Putamen (tissue), 1 donor: ENCODE measurements at regions not wholly inside any gene's neighbourhood (a gene's known extent, or its start where the extent isn't known, plus 50 kb on each side); places are given as distances from the start of the nearest gene placed in this dataset.
"Not testable (repeated sequence)": the region's sequence is repeated elsewhere in the genome, so short reads cannot be mapped to it uniquely, and the experiment has no call there.

ENCODE experiments used
- DNase-seq: peaks from one replicate; pipeline ENCODE4 v3.0.0-alpha.2; 2016; ENCODE audit warnings: low spot score

DNA sequence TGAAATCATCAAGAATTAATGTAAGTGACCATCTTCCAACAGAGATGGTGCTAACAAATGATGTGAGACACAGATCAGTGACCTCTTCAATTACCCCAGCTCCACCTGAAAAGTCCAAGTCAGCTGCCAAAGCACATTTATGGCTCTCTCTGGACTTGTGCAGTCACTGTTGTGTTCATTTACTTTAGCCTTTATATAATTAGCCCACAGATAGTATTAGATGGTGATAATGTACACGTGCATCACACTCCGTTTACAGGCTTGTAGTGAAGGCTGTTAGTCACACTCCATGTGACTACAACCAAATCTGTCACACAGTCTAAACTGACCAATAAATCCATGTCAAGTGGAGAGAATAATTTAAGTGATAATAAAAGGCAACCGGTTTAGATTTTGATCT is 331.5 kb upstream of the IL12A start:
- DNase-seq: no peak

DNA sequence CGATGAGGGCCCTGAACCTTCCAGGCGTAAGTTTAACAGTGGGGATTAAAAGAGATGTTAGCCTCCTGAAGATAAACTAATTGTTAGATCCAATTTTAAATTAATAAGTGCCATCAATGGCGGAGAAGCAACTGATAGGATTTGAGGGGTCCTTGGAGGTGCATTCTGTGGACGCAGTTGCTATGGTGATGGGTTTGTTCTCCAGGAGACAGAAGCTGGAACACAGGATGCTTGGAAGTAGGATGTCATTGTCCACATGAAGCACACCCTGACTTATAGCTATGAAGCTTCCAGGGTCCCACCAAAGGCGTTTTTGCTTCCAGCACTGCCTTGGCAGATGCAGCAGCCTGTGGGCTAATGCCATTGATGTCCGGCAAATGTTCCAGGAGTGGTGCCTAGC is 331.0 kb upstream of the IL12A start:
- DNase-seq: no peak

DNA sequence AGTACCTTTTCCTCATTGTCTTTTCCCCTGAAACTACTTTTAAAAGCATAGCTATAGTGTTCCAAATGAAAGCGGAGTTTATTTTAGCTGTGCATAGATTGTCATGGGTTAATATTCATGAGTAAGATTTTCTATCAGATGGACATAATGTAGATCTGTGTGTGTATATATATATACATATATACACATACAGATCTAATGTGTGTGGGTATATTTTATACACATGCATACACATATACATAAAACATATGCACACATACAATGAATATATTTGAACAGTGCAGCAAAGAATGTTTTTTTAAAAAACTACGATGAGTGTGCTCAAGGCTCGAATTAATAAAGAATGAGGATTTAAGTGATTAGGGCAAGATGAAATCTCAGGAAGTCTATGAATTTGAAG is 328.3 kb upstream of the IL12A start:
- no peak for DNase-seq

DNA sequence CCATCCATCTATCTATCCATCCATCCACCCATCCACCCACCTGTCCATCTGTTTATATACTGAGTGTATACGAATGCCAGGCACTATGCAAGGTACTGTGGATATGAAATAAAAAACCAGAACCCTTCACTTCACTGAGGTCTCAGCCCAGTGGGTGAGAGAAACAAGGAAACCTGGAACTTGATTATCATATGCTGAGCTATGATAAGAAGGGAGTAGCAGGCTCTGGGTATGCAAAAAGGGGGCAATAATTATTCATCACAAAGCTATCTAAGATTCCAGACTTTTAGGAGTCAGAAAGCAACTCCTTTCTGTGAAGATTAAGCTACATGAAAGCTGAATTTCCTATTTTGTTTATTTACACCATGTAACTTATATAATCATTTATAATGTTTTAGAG is 327.7 kb upstream of the IL12A start:
- no peak for DNase-seq

DNA sequence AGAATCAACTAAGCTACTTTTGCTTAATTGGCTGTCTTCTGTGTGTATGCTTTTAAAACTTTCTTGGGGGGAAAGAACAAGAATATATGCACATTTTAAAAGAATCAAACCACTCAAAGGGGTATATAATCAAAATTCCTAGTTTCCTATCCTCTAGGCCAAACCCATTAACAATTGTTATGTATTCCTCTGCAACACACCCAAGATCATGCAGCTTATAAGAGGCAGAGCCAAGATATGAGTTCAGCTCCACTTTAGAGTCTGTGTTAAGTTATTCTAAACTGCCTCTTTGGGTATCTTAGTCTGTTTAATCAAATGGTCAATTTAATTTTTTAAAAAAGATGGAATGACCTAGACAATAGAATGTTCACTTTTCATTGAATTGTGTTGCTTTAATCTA is 326.1 kb upstream of the IL12A start:
- DNase-seq: no peak

DNA sequence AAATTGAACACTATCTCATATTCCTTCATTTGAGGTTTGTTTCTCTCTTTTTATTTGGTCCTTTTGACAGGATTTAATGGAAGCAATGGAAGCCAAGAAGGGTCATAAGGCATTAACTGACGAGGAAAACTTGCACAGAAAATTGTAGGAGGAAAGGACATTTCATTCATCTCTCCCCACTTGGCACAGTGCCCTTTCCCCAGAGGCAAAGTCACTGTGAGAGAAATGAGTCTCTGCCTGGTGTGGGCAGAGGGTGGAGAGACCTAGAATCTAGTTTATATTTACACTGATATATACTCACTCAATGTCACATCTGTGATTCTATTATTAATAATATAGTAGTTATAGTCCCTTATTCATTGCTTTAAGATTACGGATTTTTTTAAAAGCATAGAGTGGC is 324.6 kb upstream of the IL12A start:
- no peak for DNase-seq

DNA sequence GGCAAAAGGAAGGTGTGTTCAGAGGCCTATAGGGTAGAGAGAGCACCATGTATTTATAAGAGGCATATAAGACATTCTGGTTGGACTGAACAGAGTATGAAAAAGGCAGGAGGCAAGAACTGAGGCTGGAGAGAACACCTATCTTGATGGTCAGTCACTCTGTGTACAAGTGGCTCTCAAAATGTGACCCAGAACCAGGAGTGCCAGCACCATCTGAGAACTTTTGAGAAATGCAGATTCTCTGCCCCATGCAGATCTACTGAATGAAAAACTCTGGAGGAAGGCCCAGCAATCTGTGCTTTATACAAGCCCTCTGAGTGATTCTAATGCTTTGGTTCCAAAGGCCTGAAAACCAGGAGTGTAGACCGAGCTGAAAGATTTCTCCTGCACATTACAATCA is 324.0 kb upstream of the IL12A start:
- DNase-seq: no peak

DNA sequence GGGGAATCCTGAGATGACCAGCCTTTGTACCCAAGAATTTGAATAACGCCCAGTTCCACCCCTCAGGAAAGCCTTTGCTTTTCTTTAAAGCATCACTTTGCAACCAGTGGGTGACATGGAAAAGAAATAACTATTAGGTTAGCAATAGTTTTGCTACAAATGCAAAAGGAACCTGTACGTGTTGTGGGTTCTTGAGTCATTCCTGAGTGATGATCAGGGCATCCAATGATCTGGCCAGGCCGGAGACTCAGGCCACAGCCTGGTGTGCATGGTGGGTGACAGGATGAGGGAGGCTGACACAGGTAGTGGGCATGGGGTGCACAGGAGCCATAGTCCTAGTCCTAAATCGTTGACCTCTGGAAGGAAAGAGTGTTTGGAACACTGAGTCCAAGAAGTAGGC is 321.4 kb upstream of the IL12A start:
- no peak for DNase-seq

DNA sequence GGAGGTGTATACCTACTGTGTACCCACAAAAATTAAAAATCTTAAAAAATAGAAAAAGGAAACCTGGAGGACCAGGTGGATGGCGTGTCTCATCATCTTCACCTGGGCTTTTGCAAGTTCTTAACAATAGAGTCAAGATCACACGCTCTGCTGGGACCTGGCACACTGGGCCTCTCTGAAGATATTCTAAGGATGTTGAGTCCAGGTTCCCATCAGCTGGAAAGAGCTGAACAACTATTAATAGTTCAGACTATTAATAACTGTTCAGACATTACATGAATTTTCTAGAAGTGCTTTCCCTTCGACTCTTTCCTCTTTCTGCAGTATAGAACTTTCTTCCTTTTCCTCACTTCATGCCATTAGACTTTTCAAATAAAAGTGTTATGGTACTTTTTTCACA is 320.2 kb upstream of the IL12A start:
- no peak for DNase-seq

DNA sequence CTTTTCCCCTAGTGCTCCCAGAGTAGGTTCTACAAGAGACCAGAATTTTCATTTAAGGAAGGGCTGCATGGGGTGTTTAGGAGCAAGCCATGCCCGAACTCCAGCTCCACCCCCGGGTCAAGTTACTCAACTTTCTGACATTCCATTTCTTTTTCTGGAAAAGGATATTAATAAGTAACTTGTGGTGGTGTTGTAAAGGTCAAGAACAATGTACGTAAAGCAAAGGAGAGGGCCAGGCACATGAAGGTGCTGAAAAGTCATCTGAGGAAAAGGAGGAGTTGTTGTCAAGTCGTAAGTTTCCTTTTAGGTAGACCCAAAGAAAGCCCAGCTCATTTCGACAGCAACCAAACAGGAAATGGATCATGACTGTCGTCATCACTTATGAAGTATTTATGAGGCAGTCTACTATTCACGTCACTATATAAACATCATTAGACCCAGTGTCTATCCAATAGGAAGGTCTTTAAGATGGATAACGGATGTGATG is 319.6 kb upstream of the IL12A start:
- DNase-seq: no peak

DNA sequence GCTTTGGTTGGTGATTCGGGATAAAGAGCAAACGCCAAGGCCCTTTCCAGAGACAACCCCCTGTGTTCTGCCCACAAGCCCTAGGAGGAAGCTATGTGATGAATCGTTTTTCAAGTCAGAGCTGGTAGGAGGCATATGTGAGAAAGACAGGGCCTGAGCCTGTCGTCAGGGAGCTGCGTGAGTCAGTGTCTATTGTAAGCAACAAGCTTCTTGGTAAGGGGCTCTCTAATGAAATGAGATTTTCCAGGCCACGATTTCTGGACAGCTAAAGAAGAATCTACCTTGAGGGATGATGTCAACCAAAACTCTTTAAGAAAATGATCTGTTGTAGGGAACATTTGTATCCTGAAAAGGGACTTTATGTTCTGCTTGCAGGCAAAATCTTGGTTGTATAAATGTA is 318.9 kb upstream of the IL12A start:
- no peak for DNase-seq

DNA sequence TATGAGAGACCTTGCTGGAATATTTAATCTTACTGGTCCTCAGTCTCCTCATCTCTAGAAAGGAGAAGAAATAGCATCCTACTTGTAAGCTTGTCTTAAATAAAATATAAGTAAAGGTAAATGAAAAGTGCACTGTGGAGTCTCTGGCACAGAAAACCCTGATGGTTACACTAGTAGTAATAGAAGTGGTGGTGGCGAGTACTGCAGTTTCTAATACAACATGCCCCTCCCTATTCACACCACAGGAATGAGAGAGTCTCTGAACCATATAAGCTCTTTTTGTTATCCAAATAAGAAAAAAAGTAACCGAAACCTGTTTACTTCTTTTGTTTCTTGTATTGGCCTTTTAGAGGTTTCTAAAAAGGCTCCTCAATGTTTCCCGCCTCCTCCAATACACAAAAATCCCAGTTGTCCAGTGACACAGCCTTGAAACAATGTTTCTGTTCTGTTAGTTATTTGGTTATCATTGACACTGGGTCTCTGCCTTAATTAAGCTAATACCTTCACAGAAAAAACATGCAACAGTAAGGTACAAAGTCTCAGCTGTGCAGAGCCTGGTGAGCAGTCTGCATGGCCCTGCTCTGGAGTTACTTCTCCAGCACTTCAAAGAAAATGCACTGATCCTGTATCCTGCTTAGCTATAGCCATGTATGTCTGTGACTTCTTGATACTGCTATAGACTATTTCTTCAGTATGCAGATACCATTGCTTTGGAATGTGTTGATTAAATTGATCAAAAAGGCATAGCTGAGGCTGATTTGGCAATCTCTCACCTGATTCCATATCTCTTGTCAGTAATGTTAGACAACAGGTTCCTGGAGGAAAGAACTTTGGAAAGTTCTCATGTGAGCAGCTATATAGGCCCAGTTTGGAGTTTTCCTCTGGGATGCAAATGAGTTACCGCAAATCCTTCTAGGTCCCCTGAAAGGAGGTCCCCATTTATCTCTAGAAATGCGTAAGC is 315.6 kb upstream of the IL12A start:
- no peak for DNase-seq

DNA sequence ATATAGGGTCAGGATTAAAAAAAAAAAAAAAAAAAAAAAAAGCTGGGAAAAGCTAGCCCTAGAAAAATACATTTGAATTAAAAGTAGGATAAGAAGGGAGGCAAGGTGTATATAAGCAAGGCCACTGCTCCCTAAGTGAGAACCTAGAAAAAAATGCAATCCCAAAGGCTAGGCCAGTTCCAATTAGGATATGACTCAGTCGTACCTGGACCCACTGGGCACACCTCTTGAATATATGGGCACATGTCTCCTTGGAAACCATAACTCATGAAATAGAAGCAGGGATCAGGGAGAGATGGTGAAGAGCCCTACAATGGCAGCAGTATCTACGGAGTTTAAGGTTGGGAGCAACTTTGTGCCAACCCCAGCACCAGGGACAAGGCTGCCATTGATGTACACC is 314.1 kb upstream of the IL12A start:
- DNase-seq: no peak

DNA sequence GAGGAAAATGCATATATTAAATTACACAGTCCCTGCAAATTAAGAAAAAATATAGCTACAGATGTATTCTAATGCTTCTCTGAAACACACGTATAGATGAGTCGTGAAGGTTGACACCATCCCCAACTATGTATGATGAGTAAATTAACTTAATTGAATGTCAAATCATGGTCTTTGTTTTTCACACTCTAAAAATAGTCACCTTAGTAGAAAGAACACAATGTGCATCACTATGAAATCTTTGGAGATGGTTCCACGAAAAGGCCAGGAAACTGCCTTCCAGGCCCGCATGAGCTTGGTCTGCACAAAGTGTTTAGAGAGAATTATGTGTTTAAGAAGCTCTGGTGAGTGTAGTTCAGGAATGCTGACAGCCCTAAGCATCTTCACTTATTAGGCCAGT is 313.4 kb upstream of the IL12A start:
- no peak for DNase-seq

DNA sequence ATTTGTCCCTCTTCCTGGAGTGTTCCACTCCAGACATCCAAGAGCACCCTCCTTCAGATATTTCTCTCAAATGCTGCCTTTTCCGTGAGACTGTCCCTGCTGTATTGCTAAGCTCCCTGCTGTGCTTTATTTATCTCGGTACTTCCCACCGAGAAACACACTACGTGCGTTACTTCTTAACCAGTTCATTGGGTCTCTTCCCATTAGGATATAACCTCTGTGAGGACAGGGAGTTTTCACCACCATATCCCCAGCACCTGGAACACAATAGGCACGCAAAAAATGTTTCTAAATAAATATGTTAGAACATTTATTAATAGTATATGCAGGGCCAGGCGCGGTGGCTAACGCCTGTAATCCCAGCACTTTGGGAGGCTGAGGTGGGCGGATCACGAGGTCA is 308.7 kb upstream of the IL12A start:
- DNase-seq: no peak

DNA sequence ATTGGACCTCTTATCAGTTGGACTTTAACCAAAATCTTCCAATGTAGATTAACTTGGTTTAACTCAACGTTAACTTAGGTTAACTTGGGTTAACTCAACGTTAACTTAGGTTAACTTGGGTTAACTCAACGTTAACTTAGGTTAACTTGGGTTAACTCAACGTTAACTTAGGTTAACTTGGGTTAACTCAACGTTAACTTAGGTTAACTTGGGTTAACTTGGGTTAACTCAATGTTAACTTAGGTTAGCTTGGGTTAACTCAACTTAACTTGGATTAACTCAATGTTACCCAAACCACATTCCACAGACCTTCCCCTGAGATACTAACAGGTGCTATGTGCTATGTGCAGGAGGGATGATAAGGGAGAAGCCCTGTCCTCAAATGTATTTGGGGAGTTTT is 306.9 kb upstream of the IL12A start:
- DNase-seq: not testable (repeated sequence)

DNA sequence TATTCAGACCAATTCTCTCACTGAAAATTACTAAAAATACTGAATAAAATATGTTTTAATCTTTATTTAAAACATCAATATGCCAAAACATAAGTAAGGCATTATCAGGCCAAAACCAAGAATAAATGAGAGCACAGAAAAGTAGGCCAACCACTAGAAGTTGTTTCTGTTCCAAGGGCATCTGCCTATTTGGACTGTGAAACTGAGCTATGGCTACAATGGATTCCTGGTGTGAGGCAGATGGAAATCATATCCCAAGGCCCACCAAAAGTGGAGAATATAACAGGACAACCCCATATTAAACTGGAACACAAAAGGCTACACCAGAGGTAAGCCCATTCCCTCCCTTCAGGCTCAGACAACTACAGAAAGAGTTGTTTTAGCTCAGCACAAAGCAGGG is 302.8 kb upstream of the IL12A start:
- no peak for DNase-seq

DNA sequence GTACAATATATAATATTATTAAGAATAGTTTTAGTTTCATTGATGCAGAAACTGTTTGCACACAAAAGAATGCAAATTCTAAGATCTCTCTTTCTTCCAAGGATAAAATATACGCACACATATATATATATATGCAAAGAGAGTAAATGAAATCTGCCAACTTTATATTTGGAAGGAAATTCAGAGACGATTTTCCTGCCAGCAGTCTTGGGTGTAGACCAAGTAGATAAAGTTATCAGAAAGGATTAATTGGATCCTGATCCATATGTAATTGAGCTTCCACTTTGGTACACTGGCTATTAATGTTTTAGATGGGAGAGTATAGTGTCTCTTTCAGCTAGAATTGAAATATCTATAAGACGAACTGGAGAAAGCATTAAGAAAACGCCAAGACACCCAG is 295.4 kb upstream of the IL12A start:
- DNase-seq: no peak

DNA sequence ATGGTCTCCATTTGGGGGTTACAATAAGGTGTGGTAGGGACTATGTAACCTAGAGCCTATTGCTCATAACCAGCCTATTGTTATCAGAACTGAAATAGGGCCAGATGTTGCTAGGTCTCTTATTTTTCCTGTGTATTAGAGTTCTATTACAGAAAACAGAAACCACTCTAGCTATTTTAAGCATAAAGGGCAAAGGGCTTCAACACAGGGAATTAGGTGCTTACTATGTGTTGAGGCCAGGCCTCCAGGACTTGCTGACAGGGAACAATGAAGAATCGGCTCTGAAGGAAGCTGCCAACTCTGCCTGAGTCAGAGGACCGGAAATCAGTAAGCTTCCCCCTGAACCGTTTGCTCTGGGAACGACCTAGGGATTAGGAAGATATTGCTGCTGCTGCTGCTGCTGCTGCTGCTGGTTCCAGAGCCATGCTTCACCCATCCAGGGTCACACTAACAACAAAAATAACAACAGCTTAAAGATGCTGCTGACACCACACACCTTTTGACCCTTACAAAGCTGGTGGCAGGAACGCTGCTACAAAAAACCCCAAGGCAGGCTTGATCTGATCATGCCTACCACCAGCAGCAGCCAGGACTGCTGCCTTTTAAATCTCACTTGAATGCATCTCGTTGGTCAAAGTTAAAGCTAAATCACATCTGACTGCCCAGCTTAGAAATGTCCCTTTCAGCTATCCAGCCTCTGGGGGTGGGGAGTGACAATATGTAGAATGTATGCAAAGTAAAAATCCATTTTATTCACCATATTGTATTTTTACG is 276.9 kb upstream of the IL12A start:
- DNase-seq: no peak

DNA sequence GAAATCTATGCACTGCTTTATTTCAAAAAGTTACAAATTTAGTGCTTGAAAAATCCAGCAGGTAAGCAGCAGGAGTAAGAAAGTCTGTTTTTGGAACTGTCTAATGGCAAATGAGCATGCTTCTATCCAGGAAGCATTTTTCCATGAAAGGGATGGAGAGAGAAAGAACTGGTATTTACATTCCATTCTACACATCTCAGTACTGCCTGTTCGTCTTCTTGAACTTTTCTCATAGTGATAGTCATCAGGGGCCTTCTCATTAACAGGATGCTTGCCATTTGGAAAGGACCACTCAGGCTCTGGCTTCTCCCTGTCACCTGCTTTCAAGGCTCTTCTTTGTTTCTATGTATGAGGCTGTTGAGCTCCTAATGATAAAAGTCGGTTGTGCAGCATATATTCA is 267.3 kb upstream of the IL12A start:
- no peak for DNase-seq

DNA sequence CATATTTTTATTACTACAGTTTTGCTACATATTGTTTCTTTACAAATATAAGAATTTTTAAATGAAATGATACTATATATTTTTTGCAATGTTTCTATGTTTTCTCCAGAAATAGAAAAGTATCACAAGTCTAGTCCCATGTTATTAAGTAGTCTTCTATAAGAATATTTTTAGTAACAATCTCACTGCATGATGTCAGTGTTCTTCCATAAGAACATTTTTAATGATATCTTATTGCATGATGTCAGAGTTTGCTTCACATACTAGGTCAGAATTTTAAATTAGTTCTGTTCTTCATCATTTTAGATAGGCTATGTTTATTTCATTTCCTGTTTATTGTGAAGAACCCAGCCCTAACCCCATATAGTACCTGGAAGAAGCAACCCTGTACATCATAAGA is 265.3 kb upstream of the IL12A start:
- no peak for DNase-seq

DNA sequence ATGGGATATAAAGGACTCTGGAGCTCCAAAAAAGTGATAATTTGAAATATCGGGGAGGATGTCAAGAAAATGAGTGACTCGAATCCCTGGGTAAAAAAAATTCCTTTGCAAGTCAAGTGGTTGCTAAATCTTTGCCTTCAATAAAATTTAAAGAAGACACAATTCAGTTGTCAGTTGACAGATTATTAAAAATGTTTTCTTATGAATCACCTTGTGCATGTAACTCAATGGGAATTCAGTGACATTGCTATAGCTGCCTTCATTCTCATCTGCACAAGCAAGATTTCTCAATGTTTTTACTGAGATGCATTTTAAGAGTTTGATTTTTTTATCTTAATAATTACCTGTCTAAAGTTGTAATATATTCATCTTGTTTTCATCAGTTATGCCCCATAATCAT is 264.0 kb upstream of the IL12A start:
- DNase-seq: no peak

DNA sequence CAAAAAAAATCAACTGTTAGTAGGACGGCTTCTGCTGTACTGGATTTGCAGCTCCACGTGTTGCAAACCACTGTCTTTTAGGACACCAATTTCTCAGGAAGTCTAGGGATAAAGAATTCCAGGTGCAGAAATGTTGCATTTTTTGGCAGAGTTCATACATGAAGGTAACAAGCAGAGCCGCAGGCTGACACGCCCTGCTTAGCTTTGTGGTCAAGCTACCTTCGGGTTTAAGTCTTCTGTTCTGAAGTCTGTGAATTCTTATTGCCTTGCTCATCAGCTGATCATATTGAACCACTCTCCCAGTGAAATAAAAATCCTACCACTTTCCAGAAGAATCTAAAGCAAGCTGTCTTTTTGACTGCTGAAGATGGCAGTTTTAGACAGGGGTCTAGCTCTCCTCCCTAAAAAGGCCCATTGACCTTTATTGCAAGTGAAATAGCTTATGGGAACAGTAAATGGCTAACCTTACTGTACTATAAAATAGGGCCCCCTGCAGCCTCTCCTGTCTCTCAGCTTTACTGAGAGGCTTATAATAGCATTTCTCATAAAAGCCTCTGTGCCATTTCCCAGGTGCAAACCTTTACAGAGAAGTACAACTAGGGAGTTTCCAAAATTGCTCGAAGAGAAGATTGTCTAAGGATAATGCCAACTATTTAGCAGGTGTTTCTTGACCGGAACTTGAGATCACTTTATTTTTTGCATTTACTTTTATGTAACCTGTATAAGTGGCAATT is 262.2 kb upstream of the IL12A start:
- no peak for DNase-seq
